ENCODE measurements at regions not wholly inside any gene's neighbourhood (a gene's known extent, or its start where the extent isn't known, plus 50 kb on each side); places are given as distances from the start of the nearest gene placed in this dataset.
A peak's percentile ranks its signal among the peaks of the same experiment; 100 is the strongest.

- Histone ChIP-seq H3K14ac (replicated peaks; ENCODE audit: low read depth, low read length) (no peak overlapping the region), H3K79me1 (ENCODE audit: low read depth in 1 of 2, low read length in 2 of 2) (no peaks in the 10 kb centered on the region), H3K9ac (ENCODE audit: low read depth, low read length) (no peak overlapping the region), H4K91ac (ENCODE audit: insufficient read depth, low read depth, low read length) (no peak overlapping the region), H3K23ac (ENCODE audit: low read depth, low read length) (no peak overlapping the region), H2BK5ac (ENCODE audit: low read depth, low read length, poor library complexity, severe bottlenecking) (no peak overlapping the region), H2AFZ (replicated peaks; ENCODE audit: low read length, poor library complexity) (no peak overlapping the region), H4K8ac (ENCODE audit: low read depth in 2 of 2, low read length in 2 of 2) (no peak overlapping the region), H2BK20ac (ENCODE audit: low read depth, low read length) (no peak overlapping the region), H3K9me1 (ENCODE audit: insufficient read depth, low read length) (peaks cover 6% of the 10 kb centered on the region; the same call in 1 of the 2 replicates), H2BK120ac (ENCODE audit: low read depth, low read length) (no peak overlapping the region), H4K5ac (ENCODE audit: low read depth, low read length) (no peak overlapping the region), H2AK5ac (ENCODE audit: low read depth, low read length) (no peak overlapping the region), H2BK15ac (ENCODE audit: low read depth, low read length) (no peak overlapping the region), H3K4me3 (ENCODE audit: insufficient read depth, low read depth, low read length) (no peak overlapping the region), H3K27me3 (ENCODE audit: control insufficient read depth, insufficient read depth, low read length) (no peaks in the 10 kb centered on the region), H2AK9ac (replicated peaks; ENCODE audit: low read depth, low read length, poor library complexity) (no peak overlapping the region), H3K4ac (ENCODE audit: low read depth, low read length) (no peak overlapping the region), H4K20me1 (ENCODE audit: insufficient read depth, low read length) (peaks cover 16% of the 10 kb centered on the region), H3K4me2 (ENCODE audit: low read depth, low read length) (no peak overlapping the region), H3K56ac (ENCODE audit: extremely low read depth, insufficient read depth, low read length) (no peak overlapping the region), H3K36me3 (ENCODE audit: control insufficient read depth, insufficient read depth, low read length) (peaks cover 19% of the 10 kb centered on the region), H3K27ac (ENCODE audit: insufficient read depth, low read length) (no peak overlapping the region), H3K18ac (ENCODE audit: low read depth, low read length) (no peak overlapping the region), H3K4me1 (ENCODE audit: control insufficient read depth, insufficient read depth, low read length) (0 out of 2 replicates have a peak, but pooled peaks cover 5% of the 10 kb centered on the region), H3K9me3 (ENCODE audit: control insufficient read depth, insufficient read depth, low read length) (0 out of 2 replicates have a peak, but pooled peaks cover 2% of the 10 kb centered on the region)
- ChIA-PET CTCF (no interaction called here), POLR2A (ENCODE audit: unreplicated experiment) (no interaction called here)
- no TSS peak for BruUV-seq (replicated peaks)
- dilution Hi-C loops (cut with HindIII; ENCODE audit: low sequenced_read_pairs, unreplicated experiment): no loop called here
- peak; percentile 68 for TF ChIP-seq RCOR1 (IDR thresholded peaks at IDR 0.05; ENCODE audit: insufficient replicate concordance, low read length)
- peak; percentile 51 for TF ChIP-seq BHLHE40 (IDR thresholded peaks at IDR 0.05; ENCODE audit: low read depth, low read length)
- peak; percentile 32; the same call in 1 of the 2 replicates for TF ChIP-seq FOS (IDR thresholded peaks at IDR 0.05; ENCODE audit: low read depth, low read length)
- TF ChIP-seq POLR2A (IDR thresholded peaks at IDR 0.05; ENCODE audit: low read depth, low read length): no peak
- 0 out of 2 replicates have a peak, but pooled peaks have one; percentile 12 for TF ChIP-seq RAD21 (IDR thresholded peaks at IDR 0.05; ENCODE audit: low read length)
- in situ Hi-C loops (cut with MboI; ENCODE audit: low sequenced_read_pairs): no loop called here
- WGBS, 2 experiments (ENCODE audit: extremely low coverage in 2 of 2, insufficient read length in 1 of 2): no CpG with 5 or more reads among the region's 3 CpGs
- intact Hi-C loops (cut with micrococcal nuclease): no loop called here
- DNase-seq: peak; percentile 91
- peak; percentile 78 for ATAC-seq (ENCODE audit: low read depth)
Measured at GRCh38 chr22:25488244-25489020, 76.0 kb upstream of the GRK3 start.

Data from IMR-90 (cell line).